H1 (cell line): ENCODE measurements at regions not wholly inside any gene's neighbourhood (a gene's known extent, or its start where the extent isn't known, plus 50 kb on each side); places are given as distances from the start of the nearest gene placed in this dataset.

Source experiments
- BACH1 ChIP-seq: IDR thresholded peaks from 2 replicates; pipeline ENCODE4 v1.6.1; 2012; ENCODE audit warnings: low read length, improper control_type of control experiment
- CBX5 ChIP-seq: fragments of 300-800, 300-1000 bp; sonication (generic); IDR thresholded peaks from 2 replicates; pipeline ENCODE4 v1.7.1; 2016; ENCODE audit warnings: antibody characterized with exemption, low read length, low read depth
- FOSL1 ChIP-seq: IDR thresholded peaks from 2 replicates; pipeline ENCODE4 v1.6.1; 2011; ENCODE audit warnings: mild to moderate bottlenecking, low read depth, low read length, moderate library complexity; ENCODE audit not compliant: insufficient read depth
- TF ChIP-seq, protein P1 (sequence below): fragments of 300-600 bp; sonication (generic); IDR thresholded peaks from 2 replicates; pipeline ENCODE4 v1.7.1; 2012; ENCODE audit warnings: low read length, moderate library complexity, mild to moderate bottlenecking, inconsistent platforms; ENCODE audit not compliant: insufficient replicate concordance

DNA sequence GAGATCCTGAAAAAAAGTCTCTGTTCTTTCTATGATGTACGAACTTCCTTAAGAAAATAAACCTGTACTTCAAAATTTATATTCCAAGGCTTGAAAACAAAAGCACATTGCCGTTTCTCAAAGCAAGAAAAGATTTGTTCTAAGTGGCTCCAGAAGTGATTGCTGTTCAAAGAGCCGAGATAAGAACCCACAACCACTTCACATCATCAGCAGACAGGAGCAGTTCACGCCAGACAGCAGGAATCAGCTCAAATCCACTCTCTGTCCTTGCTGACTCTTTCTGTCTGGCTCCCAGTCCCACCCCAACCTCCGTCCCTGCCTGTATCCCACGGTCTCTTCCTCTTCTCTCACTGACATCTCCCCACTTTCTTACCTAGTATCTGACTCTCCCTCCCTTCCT lies 85.0 kb upstream of the MYOCD start (continued):
- TF ChIP-seq, protein P1, sequence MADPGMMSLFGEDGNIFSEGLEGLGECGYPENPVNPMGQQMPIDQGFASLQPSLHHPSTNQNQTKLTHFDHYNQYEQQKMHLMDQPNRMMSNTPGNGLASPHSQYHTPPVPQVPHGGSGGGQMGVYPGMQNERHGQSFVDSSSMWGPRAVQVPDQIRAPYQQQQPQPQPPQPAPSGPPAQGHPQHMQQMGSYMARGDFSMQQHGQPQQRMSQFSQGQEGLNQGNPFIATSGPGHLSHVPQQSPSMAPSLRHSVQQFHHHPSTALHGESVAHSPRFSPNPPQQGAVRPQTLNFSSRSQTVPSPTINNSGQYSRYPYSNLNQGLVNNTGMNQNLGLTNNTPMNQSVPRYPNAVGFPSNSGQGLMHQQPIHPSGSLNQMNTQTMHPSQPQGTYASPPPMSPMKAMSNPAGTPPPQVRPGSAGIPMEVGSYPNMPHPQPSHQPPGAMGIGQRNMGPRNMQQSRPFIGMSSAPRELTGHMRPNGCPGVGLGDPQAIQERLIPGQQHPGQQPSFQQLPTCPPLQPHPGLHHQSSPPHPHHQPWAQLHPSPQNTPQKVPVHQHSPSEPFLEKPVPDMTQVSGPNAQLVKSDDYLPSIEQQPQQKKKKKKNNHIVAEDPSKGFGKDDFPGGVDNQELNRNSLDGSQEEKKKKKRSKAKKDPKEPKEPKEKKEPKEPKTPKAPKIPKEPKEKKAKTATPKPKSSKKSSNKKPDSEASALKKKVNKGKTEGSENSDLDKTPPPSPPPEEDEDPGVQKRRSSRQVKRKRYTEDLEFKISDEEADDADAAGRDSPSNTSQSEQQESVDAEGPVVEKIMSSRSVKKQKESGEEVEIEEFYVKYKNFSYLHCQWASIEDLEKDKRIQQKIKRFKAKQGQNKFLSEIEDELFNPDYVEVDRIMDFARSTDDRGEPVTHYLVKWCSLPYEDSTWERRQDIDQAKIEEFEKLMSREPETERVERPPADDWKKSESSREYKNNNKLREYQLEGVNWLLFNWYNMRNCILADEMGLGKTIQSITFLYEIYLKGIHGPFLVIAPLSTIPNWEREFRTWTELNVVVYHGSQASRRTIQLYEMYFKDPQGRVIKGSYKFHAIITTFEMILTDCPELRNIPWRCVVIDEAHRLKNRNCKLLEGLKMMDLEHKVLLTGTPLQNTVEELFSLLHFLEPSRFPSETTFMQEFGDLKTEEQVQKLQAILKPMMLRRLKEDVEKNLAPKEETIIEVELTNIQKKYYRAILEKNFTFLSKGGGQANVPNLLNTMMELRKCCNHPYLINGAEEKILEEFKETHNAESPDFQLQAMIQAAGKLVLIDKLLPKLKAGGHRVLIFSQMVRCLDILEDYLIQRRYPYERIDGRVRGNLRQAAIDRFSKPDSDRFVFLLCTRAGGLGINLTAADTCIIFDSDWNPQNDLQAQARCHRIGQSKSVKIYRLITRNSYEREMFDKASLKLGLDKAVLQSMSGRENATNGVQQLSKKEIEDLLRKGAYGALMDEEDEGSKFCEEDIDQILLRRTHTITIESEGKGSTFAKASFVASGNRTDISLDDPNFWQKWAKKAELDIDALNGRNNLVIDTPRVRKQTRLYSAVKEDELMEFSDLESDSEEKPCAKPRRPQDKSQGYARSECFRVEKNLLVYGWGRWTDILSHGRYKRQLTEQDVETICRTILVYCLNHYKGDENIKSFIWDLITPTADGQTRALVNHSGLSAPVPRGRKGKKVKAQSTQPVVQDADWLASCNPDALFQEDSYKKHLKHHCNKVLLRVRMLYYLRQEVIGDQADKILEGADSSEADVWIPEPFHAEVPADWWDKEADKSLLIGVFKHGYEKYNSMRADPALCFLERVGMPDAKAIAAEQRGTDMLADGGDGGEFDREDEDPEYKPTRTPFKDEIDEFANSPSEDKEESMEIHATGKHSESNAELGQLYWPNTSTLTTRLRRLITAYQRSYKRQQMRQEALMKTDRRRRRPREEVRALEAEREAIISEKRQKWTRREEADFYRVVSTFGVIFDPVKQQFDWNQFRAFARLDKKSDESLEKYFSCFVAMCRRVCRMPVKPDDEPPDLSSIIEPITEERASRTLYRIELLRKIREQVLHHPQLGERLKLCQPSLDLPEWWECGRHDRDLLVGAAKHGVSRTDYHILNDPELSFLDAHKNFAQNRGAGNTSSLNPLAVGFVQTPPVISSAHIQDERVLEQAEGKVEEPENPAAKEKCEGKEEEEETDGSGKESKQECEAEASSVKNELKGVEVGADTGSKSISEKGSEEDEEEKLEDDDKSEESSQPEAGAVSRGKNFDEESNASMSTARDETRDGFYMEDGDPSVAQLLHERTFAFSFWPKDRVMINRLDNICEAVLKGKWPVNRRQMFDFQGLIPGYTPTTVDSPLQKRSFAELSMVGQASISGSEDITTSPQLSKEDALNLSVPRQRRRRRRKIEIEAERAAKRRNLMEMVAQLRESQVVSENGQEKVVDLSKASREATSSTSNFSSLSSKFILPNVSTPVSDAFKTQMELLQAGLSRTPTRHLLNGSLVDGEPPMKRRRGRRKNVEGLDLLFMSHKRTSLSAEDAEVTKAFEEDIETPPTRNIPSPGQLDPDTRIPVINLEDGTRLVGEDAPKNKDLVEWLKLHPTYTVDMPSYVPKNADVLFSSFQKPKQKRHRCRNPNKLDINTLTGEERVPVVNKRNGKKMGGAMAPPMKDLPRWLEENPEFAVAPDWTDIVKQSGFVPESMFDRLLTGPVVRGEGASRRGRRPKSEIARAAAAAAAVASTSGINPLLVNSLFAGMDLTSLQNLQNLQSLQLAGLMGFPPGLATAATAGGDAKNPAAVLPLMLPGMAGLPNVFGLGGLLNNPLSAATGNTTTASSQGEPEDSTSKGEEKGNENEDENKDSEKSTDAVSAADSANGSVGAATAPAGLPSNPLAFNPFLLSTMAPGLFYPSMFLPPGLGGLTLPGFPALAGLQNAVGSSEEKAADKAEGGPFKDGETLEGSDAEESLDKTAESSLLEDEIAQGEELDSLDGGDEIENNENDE = no peak
- no peak for TF ChIP-seq BACH1
- no peak for TF ChIP-seq CBX5
- no peak for TF ChIP-seq FOSL1
